NCI-H2196 (cell line): ENCODE measurements at regions not wholly inside any gene's neighbourhood (a gene's known extent, or its start where the extent isn't known, plus 50 kb on each side); places are given as distances from the start of the nearest gene placed in this dataset.
"Not testable (repeated sequence)": the region's sequence is repeated elsewhere in the genome, so short reads cannot be mapped to it uniquely, and the experiment has no call there.

ENCODE experiments used
- DNase-seq: peaks from one replicate; lab custom pipeline; 2025; ENCODE audit not compliant: unreplicated experiment; lab: John Stamatoyannopoulos, UW

GRCh38 chr13:66072097-66072496 lies 1158.0 kb downstream of the PCDH9 start:
- DNase-seq: not testable (repeated sequence)

GRCh38 chr13:66071608-66072007 lies 1158.5 kb downstream of the PCDH9 start:
- no peak for DNase-seq

GRCh38 chr13:66071029-66071428 lies 1159.1 kb downstream of the PCDH9 start:
- DNase-seq: no peak

GRCh38 chr13:66069570-66069969 lies 1160.6 kb downstream of the PCDH9 start:
- DNase-seq: no peak

- no peak for DNase-seq
These were observed 1161.5 kb downstream of the PCDH9 start for GRCh38 chr13:66068683-66069082.

- DNase-seq: no peak
These were observed 1181.2 kb downstream of the PCDH9 start for GRCh38 chr13:66048888-66049287.

- DNase-seq: no peak
These were observed 1189.6 kb downstream of the PCDH9 start for GRCh38 chr13:66040506-66040905.

GRCh38 chr13:66037096-66037495 lies 1193.0 kb downstream of the PCDH9 start:
- no peak for DNase-seq

- DNase-seq: no peak
These were observed 1193.5 kb downstream of the PCDH9 start for GRCh38 chr13:66036636-66037035.

- no peak for DNase-seq
These were observed 1194.0 kb downstream of the PCDH9 start for GRCh38 chr13:66036024-66036614.

GRCh38 chr13:66033924-66034323 lies 1196.2 kb downstream of the PCDH9 start:
- DNase-seq: no peak

- DNase-seq: no peak
These were observed 1208.3 kb downstream of the PCDH9 start for GRCh38 chr13:66021846-66022245.

- DNase-seq: no peak
These were observed 1215.4 kb downstream of the PCDH9 start for GRCh38 chr13:66014771-66015170.

GRCh38 chr13:66009241-66009640 lies 1220.9 kb downstream of the PCDH9 start:
- no peak for DNase-seq

- no peak for DNase-seq
These were observed 1226.6 kb downstream of the PCDH9 start for GRCh38 chr13:66003558-66003957.

GRCh38 chr13:66001140-66001539 lies 1229.0 kb downstream of the PCDH9 start:
- no peak for DNase-seq

GRCh38 chr13:65999411-65999810 lies 1230.7 kb downstream of the PCDH9 start:
- no peak for DNase-seq

- no peak for DNase-seq
These were observed 1239.5 kb downstream of the PCDH9 start for GRCh38 chr13:65990684-65991083.

- no peak for DNase-seq
These were observed 1244.5 kb downstream of the PCDH9 start for GRCh38 chr13:65985612-65986011.

GRCh38 chr13:65977525-65977924 lies 1252.6 kb downstream of the PCDH9 start:
- DNase-seq: no peak

GRCh38 chr13:65971541-65971940 lies 1258.6 kb downstream of the PCDH9 start:
- DNase-seq: no peak

- no peak for DNase-seq
These were observed 1263.1 kb downstream of the PCDH9 start for GRCh38 chr13:65966991-65967451.

- DNase-seq: no peak
These were observed 1264.6 kb downstream of the PCDH9 start for GRCh38 chr13:65965501-65965900.
